A549 (cell line): ENCODE measurements at regions not wholly inside any gene's neighbourhood (a gene's known extent, or its start where the extent isn't known, plus 50 kb on each side); places are given as distances from the start of the nearest gene placed in this dataset.
"Not testable (repeated sequence)": the region's sequence is repeated elsewhere in the genome, so short reads cannot be mapped to it uniquely, and the experiment has no call there.

Experiments
- ATAC-seq, 2 experiments: fragments of 200-7000 bp in 1 of 2; fragments of >200 bp in 1 of 2; cut with Nextera tagmentation in 1 of 2; cut with Tn5 transposase in 1 of 2; 3 replicates each; pipeline versions ENCODE4 v1.8.0 to v1.9.1; 2018 to 2020; ENCODE audit warnings: mild to moderate bottlenecking in 1 of 2, moderate library complexity in 1 of 2
- CTCF ChIA-PET: fragments of 300-600 bp; sonication (Branson Sonifier 250); formaldehyde crosslinking; extraction: SDS; loops from one replicate; lab custom pipeline; 2021; ENCODE audit warnings: antibody characterized with exemption, inconsistent platforms; lab: Yijun Ruan, JAX
- POLR2A ChIA-PET: fragments of 350-600 bp; formaldehyde crosslinking; extraction: SDS; loops from one replicate; lab custom pipeline; 2021; ENCODE audit warnings: antibody characterized with exemption, inconsistent platforms; lab: Yijun Ruan, JAX
- DNase-seq, 2 experiments: peaks; one replicate each; pipeline versions ENCODE4 v3.0.0 to v3.0.0-alpha.2; 2011 to 2016; ENCODE audit warnings: low read depth in 1 of 2, low spot score in 1 of 2
- FAIRE-seq: peaks from 2 replicates; lab custom pipeline; 2011; peaks lifted over from hg19 to GRCh38; lab: Jason Lieb, UNC
- H3K27ac ChIP-seq, 2 experiments: fragments of >200 bp; sonication (Bioruptor Twin); formaldehyde crosslinking; 3 replicates each; pipeline ENCODE4 v1.5.1; 2016 to 2017
- H3K4me1 ChIP-seq: fragments of >200 bp; sonication (Bioruptor Twin); formaldehyde crosslinking; 3 replicates; pipeline ENCODE4 v1.6.1; 2016
- H3K4me2 ChIP-seq: fragments of >200 bp; sonication (Bioruptor Twin); formaldehyde crosslinking; 3 replicates; pipeline ENCODE4 v1.6.1; 2016
- H3K4me3 ChIP-seq: fragments of >200 bp; sonication (Bioruptor Twin); formaldehyde crosslinking; 3 replicates; pipeline ENCODE4 v1.5.1; 2016
- H3K9me3 ChIP-seq: fragments of >200 bp; sonication (Bioruptor Twin); formaldehyde crosslinking; 3 replicates; pipeline ENCODE4 v1.6.1; 2016
- BHLHE40 ChIP-seq: IDR thresholded peaks from 2 replicates; pipeline ENCODE4 v1.6.1; 2012; ENCODE audit warnings: low read depth, low read length, inconsistent platforms
- CHD2 ChIP-seq: fragments of 150-350 bp; IDR thresholded peaks from 2 replicates; pipeline ENCODE4 v1.6.1; 2014; ENCODE audit warnings: low read length; ENCODE audit not compliant: partially characterized antibody
- ELK1 ChIP-seq: fragments of 150-350 bp; IDR thresholded peaks from 2 replicates; pipeline ENCODE4 v1.6.1; 2014; ENCODE audit warnings: low read depth, mild to moderate bottlenecking, low read length
- EP300 ChIP-seq, 2 experiments: fragments of >200 bp; sonication (Bioruptor Twin); formaldehyde crosslinking; IDR thresholded peaks; 2 replicates in 1 of 2; 3 replicates in 1 of 2; pipeline ENCODE4 v1.6.1; 2016 to 2017
- FOSL2 ChIP-seq, 2 experiments: fragments of 450-650 bp in 1 of 2; fragments of >200 bp in 1 of 2; sonication (Bioruptor Twin) in 1 of 2; formaldehyde crosslinking; IDR thresholded peaks; 2 replicates each; pipeline versions ENCODE4 v1.5.0 to v1.6.1; 2016 to 2020; ENCODE audit warnings: mild to moderate bottlenecking in 1 of 2, moderate library complexity in 1 of 2
- HEYL ChIP-seq: fragments of 250-450 bp; sonication (Bioruptor Pico); IDR thresholded peaks from 2 replicates; pipeline ENCODE4 v1.8.0; 2021; ENCODE audit warnings: mild to moderate bottlenecking, moderate library complexity
- HOXB13 ChIP-seq: fragments of 250-450 bp; sonication (Bioruptor Pico); IDR thresholded peaks from 2 replicates; pipeline ENCODE4 v1.5.0; 2020; ENCODE audit warnings: low read depth, mild to moderate bottlenecking, moderate library complexity
- JUN ChIP-seq, 2 experiments: fragments of >200 bp; sonication (Bioruptor Twin); formaldehyde crosslinking; IDR thresholded peaks; 2 replicates in 1 of 2; 3 replicates in 1 of 2; pipeline ENCODE4 v1.6.1; 2016 to 2017
- KDM1A ChIP-seq: fragments of 200-600 bp; sonication (generic); IDR thresholded peaks from 2 replicates; pipeline ENCODE4 v1.6.1; 2016; ENCODE audit warnings: low read depth, mild to moderate bottlenecking
- KDM5A ChIP-seq: fragments of 200-600 bp; sonication (generic); IDR thresholded peaks from 2 replicates; pipeline ENCODE4 v1.6.1; 2016; ENCODE audit warnings: antibody characterized with exemption, mild to moderate bottlenecking
- MAFK ChIP-seq: fragments of 450-650 bp; IDR thresholded peaks from 2 replicates; pipeline ENCODE4 v1.6.1; 2014; ENCODE audit not compliant: partially characterized antibody
- MYC ChIP-seq: IDR thresholded peaks from 2 replicates; pipeline ENCODE4 v1.6.1; 2012; ENCODE audit warnings: mild to moderate bottlenecking, inconsistent platforms, low read length, improper control_type of control experiment, borderline replicate concordance
- NPAS2 ChIP-seq: fragments of 250-450 bp; sonication (Bioruptor Pico); IDR thresholded peaks from 2 replicates; pipeline ENCODE4 v1.8.0; 2022; ENCODE audit warnings: mild to moderate bottlenecking, moderate library complexity, borderline replicate concordance
- PHF8 ChIP-seq: fragments of 200-600 bp; sonication (generic); IDR thresholded peaks from 2 replicates; pipeline ENCODE4 v1.6.1; 2016; ENCODE audit warnings: low read depth, mild to moderate bottlenecking, antibody characterized with exemption, moderate library complexity, borderline replicate concordance
- POLR2AphosphoS2 ChIP-seq: conservative IDR thresholded peaks from 2 replicates; pipeline ENCODE4 v1.6.1; 2012; ENCODE audit warnings: low read length, improper control_type of control experiment, inconsistent platforms
- RARB ChIP-seq: fragments of 250-450 bp; sonication (Bioruptor Pico); IDR thresholded peaks from 2 replicates; pipeline ENCODE4 v1.8.0; 2021; ENCODE audit warnings: mild to moderate bottlenecking, moderate library complexity
- RCOR1 ChIP-seq: fragments of 150-350 bp; IDR thresholded peaks from 2 replicates; pipeline ENCODE4 v1.6.1; 2014; ENCODE audit warnings: antibody characterized with exemption, low read length, low read depth
- RFX5 ChIP-seq: fragments of 450-650 bp; IDR thresholded peaks from 2 replicates; pipeline ENCODE4 v1.7.1; 2014; ENCODE audit warnings: antibody characterized with exemption, mild to moderate bottlenecking, moderate library complexity
- RNF2 ChIP-seq: fragments of 200-600 bp; sonication (generic); IDR thresholded peaks from 2 replicates; pipeline ENCODE4 v1.6.1; 2016; ENCODE audit warnings: low read depth, mild to moderate bottlenecking, antibody characterized with exemption, moderate library complexity, borderline replicate concordance
- SMC3 ChIP-seq: fragments of >200 bp; sonication (Bioruptor Twin); formaldehyde crosslinking; IDR thresholded peaks from 3 replicates; pipeline ENCODE4 v1.6.1; 2018; ENCODE audit warnings: inconsistent platforms
- TFCP2L1 ChIP-seq: fragments of 250-450 bp; sonication (Bioruptor Pico); IDR thresholded peaks from 2 replicates; pipeline ENCODE4 v1.5.0; 2021; ENCODE audit warnings: mild to moderate bottlenecking
- ZSCAN20 ChIP-seq: fragments of 250-450 bp; sonication (Bioruptor Pico); IDR thresholded peaks from 2 replicates; pipeline ENCODE4 v1.8.0; 2022; ENCODE audit warnings: mild to moderate bottlenecking, moderate library complexity
- WGBS: methylation state at CpG from one replicate; pipeline ENCODE4 v1.1.6; 2017; ENCODE audit errors: missing lambda C conversion rate; 5-methylcytosine and 5-hydroxymethylcytosine counted together
- TF ChIP-seq, protein P1 (sequence below): IDR thresholded peaks from 2 replicates; pipeline ENCODE4 v1.6.1; 2012; ENCODE audit warnings: low read depth, borderline replicate concordance
- TF ChIP-seq, protein P2 (sequence below): IDR thresholded peaks from 2 replicates; pipeline ENCODE4 v1.6.1; 2012

GRCh38 chr16:62732092-62732491 is 695.9 kb upstream of the CDH8 start (continued):
- no peak for TF ChIP-seq ELK1
- TF ChIP-seq RNF2, result no peak
- TF ChIP-seq SMC3, result no peak
- TF ChIP-seq EP300 (IDR thresholded peaks at IDR 0.05), result no peak
- TF ChIP-seq BHLHE40, result no peak
- no peak for TF ChIP-seq MYC
- TF ChIP-seq, protein P1, sequence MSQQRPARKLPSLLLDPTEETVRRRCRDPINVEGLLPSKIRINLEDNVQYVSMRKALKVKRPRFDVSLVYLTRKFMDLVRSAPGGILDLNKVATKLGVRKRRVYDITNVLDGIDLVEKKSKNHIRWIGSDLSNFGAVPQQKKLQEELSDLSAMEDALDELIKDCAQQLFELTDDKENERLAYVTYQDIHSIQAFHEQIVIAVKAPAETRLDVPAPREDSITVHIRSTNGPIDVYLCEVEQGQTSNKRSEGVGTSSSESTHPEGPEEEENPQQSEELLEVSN, result no peak
- no peak for TF ChIP-seq FOSL2 (IDR thresholded peaks at IDR 0.05)
- TF ChIP-seq FOSL2 (CRISPR knock-in tag; IDR thresholded peaks at IDR 0.05), result no peak

DNA sequence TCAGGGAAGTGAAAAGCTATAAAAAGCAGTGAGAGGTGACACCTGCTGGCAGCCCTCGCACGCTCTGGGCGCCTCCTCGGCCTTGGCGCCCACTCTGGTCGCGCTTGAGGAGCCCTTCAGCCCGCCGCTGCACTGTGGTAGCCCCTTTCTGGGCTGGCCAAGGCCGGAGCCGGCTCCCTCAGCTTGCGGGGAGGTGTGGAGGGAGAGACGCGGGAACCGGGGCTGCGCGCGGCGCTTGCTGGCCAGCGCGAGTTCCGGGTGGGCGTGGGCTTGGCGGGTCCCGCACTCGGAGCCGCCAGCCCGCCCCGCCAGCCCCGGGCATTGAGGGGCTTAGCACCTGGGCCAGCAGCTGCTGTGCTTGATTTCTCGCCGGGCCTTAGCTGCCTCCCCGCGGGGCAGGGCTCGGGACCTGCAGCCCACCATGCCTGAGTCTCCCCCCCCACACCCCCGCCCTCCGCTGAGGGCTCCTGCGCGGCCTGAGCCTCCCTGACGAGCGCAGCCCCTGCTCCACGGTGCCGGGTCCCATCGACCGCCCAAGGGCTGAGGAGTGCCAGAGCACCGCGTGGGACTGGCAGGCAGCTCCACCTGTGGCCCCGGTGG is 688.5 kb upstream of the CDH8 start:
- ATAC-seq, H3K4me2 ChIP-seq, DNase-seq, FAIRE-seq, CTCF ChIA-PET, H3K9me3 ChIP-seq, H3K27ac ChIP-seq, H3K4me3 ChIP-seq, POLR2A ChIA-PET, H3K4me1 ChIP-seq: not testable (repeated sequence)
- WGBS, result 19% methylated on average over 9 of the region's 48 CpGs

DNA sequence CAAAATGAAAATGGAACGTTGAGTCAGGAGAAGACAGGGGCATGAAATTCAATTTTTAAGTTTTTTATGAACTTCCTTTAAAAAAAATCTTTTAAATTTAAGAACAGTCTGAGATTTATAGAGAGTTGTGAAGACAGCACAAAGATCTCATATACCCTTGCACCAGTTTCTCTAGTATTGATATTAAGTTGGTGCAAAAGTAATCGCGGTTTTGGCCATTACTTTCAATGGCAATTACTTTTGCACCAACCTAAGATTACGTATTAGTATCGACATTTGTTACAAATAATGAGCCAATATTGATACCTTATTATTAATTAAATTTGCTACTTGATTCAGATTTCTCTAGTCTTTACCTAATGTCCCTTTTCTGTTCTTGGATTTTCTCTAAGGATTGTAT is 684.4 kb upstream of the CDH8 start:
- FAIRE-seq (no peak), DNase-seq (no peak), ATAC-seq (no peak)
- Histone ChIP-seq H3K4me1 (no peaks in the 10 kb centered on the region), H3K4me2 (no peak overlapping the region), H3K27ac (no peak overlapping the region), H3K9me3 (no peaks in the 10 kb centered on the region), H3K4me3 (no peak overlapping the region)
- CTCF ChIA-PET, result no interaction called here
- 2% methylated on average over 5 of the region's 5 CpGs for WGBS
- TF ChIP-seq, protein P2, sequence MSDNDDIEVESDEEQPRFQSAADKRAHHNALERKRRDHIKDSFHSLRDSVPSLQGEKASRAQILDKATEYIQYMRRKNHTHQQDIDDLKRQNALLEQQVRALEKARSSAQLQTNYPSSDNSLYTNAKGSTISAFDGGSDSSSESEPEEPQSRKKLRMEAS, result no peak
- TF ChIP-seq JUN (IDR thresholded peaks at IDR 0.05) (no peak), PHF8 (no peak)
- TF ChIP-seq, all 56 proteins: peak for 0
- POLR2A ChIA-PET, result no interaction called here

- no peak for FAIRE-seq
Observed at GRCh38 chr16:62717026-62717425, 680.8 kb upstream of the CDH8 start.

More at GRCh38 chr16:62717026-62717425, 680.8 kb upstream of the CDH8 start:
- H3K9me3 ChIP-seq, result no peaks in the 10 kb centered on the region
- 30% methylated on average over 2 of the region's 2 CpGs for WGBS
- TF ChIP-seq POLR2AphosphoS2 (no peak), KDM5A (no peak), HEYL (CRISPR knock-in tag) (no peak), KDM1A (no peak), RARB (CRISPR knock-in tag) (no peak), TFCP2L1 (no peak), MAFK (no peak), RCOR1 (no peak), HOXB13 (CRISPR knock-in tag) (no peak), ZSCAN20 (CRISPR knock-in tag) (no peak), RFX5 (no peak), CHD2 (no peak), NPAS2 (CRISPR knock-in tag) (no peak), RNF2 (no peak)
- TF ChIP-seq, protein P1, result no peak
- H3K4me3 ChIP-seq, result no peak overlapping the region
- H3K4me2 ChIP-seq, result no peak overlapping the region
- POLR2A ChIA-PET, result no interaction called here
- H3K27ac ChIP-seq, result no peak overlapping the region
- no peaks in the 10 kb centered on the region for H3K4me1 ChIP-seq
- no peak for DNase-seq
- ATAC-seq, result no peak
- CTCF ChIA-PET, result no interaction called here
